Right lobe of liver (tissue), 6 donors: ENCODE measurements at regions not wholly inside any gene's neighbourhood (a gene's known extent, or its start where the extent isn't known, plus 50 kb on each side); places are given as distances from the start of the nearest gene placed in this dataset.

Experiments used
- ATAC-seq, 4 donors: fragments of 200-7000 bp; cut with Tn5 transposase; one replicate each; pipeline ENCODE4 v1.9.1; 2020; ENCODE audit warnings: mild to moderate bottlenecking in 4 of 4, moderate library complexity in 4 of 4
- DNase-seq, 3 donors: peaks; one replicate each; pipeline ENCODE4 v3.0.0-alpha.2; 2020
- H3K27ac ChIP-seq, 3 donors: fragments of 200-600 bp; one replicate each; pipeline ENCODE4 v1.8.0; 2022
- H3K27me3 ChIP-seq, 2 donors: fragments of 200-600 bp; one replicate each; pipeline ENCODE4 v1.8.0; 2022
- H3K36me3 ChIP-seq, 4 donors: fragments of 200-600 bp; sonication (generic) in 1 of 4; one replicate each; pipeline versions ENCODE4 v1.5.1 to v1.8.0; 2017 to 2022; ENCODE audit warnings: control low read depth in 1 of 4
- H3K4me1 ChIP-seq, 4 donors: fragments of 200-600 bp; sonication (generic) in 1 of 4; one replicate each; pipeline versions ENCODE4 v1.5.1 to v1.8.0; 2017 to 2022; ENCODE audit warnings: control low read depth in 1 of 4
- H3K4me3 ChIP-seq, 3 donors: fragments of 200-600 bp; one replicate each; pipeline ENCODE4 v1.8.0; 2022
- H3K9me3 ChIP-seq, 4 donors: fragments of 200-600 bp; sonication (generic) in 1 of 4; one replicate each; pipeline versions ENCODE4 v1.5.1 to v1.8.0; 2017 to 2022; ENCODE audit warnings: control low read depth in 1 of 4
- POLR2A ChIP-seq: fragments of 450-650 bp; IDR thresholded peaks from one replicate; pipeline ENCODE4 v1.6.1; 2017; ENCODE audit warnings: antibody characterized with exemption, mild to moderate bottlenecking
- WGBS: methylation state at CpG from one replicate; pipeline ENCODE4 v1.1.6; 2018; ENCODE audit warnings: low coverage, low lambda C conversion rate; ENCODE audit not compliant: insufficient coverage; ENCODE audit errors: missing lambda C conversion rate; 5-methylcytosine and 5-hydroxymethylcytosine counted together
- intact Hi-C, 2 donors: fragments of 100-400 bp; cut with DNase I; formaldehyde crosslinking; loops; one replicate each; pipeline versions ENCODE4 v1.11.2 to v1.14.1; 2022
- TF ChIP-seq, protein P1 (sequence below), 4 donors: fragments of 200-600 bp in 3 of 4; fragments of 450-650 bp in 1 of 4; IDR thresholded peaks; one replicate each; pipeline versions ENCODE4 v1.5.1 to v1.8.0; 2016 to 2022; ENCODE audit warnings: antibody characterized with exemption in 4 of 4, mild to moderate bottlenecking in 2 of 4
- donor health status: DM: no; HTN: yes; CAD: no.
- donor health status: DM: no; HTN: no; CAD: no.
- donor health status: DM: no; HTN: no; CAD: no.
- donor health status: DM: no; HTN: yes; CAD: no.
- donor health status: DM: no; HTN: yes; CAD: no.

DNA sequence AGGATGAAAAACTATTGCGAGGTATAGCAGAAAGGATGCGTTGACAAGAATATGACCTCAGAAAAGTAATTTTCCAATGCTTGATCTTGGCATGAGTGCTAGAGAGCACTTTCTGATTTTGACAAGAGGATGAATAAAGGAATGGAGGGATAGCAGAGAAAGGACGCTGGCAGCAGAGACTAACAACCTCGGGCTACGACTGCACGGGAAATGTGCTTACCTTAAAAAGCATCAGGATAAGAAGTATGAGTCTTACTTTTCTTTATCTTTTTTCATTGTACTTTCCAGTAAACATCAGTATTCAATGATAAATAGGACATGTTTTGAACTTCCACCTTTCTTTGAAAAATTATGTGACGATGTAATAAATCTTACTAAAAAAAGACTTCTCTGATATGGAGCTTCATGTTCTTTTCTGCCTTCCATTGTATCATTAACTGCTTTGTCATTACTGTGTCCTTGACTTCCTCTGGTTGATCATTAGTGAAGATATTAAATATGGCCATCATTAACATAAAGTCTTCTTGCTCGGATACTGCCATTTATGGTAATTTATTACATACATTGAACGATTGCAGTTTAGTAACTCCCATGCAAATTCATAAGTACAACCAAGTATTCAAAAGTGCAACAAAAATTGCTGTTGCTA lies 265.6 kb downstream of the DSEL start:
- intact Hi-C loops = no loop called here
- Histone ChIP-seq H3K4me3 (no peak overlapping the region), H3K36me3 (no peaks in the 10 kb centered on the region), H3K27me3 (no peaks in the 10 kb centered on the region), H3K4me1 (no peaks in the 10 kb centered on the region), H3K27ac (no peak overlapping the region), H3K9me3 (no peaks in the 10 kb centered on the region)
- TF ChIP-seq, protein P1, sequence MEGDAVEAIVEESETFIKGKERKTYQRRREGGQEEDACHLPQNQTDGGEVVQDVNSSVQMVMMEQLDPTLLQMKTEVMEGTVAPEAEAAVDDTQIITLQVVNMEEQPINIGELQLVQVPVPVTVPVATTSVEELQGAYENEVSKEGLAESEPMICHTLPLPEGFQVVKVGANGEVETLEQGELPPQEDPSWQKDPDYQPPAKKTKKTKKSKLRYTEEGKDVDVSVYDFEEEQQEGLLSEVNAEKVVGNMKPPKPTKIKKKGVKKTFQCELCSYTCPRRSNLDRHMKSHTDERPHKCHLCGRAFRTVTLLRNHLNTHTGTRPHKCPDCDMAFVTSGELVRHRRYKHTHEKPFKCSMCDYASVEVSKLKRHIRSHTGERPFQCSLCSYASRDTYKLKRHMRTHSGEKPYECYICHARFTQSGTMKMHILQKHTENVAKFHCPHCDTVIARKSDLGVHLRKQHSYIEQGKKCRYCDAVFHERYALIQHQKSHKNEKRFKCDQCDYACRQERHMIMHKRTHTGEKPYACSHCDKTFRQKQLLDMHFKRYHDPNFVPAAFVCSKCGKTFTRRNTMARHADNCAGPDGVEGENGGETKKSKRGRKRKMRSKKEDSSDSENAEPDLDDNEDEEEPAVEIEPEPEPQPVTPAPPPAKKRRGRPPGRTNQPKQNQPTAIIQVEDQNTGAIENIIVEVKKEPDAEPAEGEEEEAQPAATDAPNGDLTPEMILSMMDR (IDR thresholded peaks at IDR 0.05) = no peak
- TF ChIP-seq POLR2A = no peak
- DNase-seq (no peak), ATAC-seq (no peak)
- WGBS = 77% methylated on average over 9 of the region's 9 CpGs

DNA sequence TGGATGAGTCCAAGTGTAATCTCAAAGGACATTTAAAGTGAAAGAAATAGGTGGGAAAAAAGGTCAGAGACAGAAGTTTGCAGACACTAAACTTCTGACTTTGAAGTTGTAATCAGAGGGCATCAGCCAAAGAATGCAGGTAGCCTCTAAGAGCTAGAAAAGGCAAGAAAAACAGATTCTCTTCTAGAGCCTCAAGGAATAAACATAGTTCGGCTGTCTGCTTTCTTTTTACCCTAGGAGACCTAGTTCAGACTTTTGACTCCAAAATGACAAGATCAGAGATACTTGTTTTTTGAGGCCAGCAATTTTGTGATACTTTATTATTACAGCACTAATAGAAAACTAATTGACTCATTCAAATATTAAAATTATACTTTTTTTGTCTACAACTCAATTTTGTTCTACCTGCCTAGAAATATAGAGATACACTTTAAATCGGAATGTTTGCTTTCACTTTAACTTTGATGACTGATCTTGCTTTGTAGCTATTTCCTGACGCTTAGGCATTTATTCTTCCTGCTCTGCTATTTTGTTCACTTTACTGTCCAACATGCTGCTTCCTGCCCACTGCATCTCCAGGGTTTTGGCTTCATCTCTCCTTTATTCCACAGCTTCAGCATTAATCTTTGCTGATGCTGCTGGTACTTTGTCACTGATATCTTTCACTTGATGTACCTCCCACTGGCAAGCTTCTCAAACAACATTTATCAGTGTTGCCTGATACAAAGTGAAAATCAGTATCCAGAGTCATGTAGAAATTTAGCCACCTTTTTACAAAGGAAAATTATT lies 272.5 kb downstream of the DSEL start:
- Histone ChIP-seq H3K36me3 (no peaks in the 10 kb centered on the region), H3K27ac (no peak overlapping the region), H3K27me3 (no peaks in the 10 kb centered on the region), H3K9me3 (no peaks in the 10 kb centered on the region), H3K4me1 (no peaks in the 10 kb centered on the region), H3K4me3 (no peak overlapping the region)
- peak in 2 of 4 donors; percentile 21 to 28 for ATAC-seq
- 13% methylated on average over 3 of the region's 3 CpGs for WGBS
- intact Hi-C loops = no loop called here
- no peak for DNase-seq
- TF ChIP-seq, protein P1 (IDR thresholded peaks at IDR 0.05) = no peak
- no peak for TF ChIP-seq POLR2A

DNA sequence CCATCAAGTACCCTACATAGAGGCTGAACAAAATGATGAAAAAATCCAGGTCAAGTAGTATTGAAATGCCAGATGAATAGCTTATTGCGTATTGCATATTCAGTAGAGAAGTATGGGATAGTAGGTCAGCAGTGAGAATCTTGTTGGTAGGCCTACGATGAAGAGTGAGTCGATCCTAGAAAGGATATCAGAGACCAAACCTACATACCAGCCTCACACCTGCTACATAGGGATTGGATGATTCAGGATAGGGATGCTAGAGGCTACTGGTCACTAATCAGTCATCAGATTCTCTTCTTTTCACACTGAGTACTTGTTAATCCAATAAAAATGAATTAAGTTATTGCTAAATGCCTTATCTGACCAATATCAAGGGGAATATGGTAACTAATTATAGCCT lies 274.5 kb downstream of the DSEL start:
- no peak for TF ChIP-seq POLR2A
- TF ChIP-seq, protein P1 (IDR thresholded peaks at IDR 0.05) = no peak
- Histone ChIP-seq H3K27me3 (no peaks in the 10 kb centered on the region), H3K36me3 (no peaks in the 10 kb centered on the region), H3K27ac (no peak overlapping the region), H3K4me3 (no peak overlapping the region), H3K4me1 (no peaks in the 10 kb centered on the region), H3K9me3 (no peaks in the 10 kb centered on the region)
- WGBS = 79% methylated on average over 3 of the region's 3 CpGs
- intact Hi-C loops = no loop called here
- DNase-seq (no peak), ATAC-seq (no peak)

DNA sequence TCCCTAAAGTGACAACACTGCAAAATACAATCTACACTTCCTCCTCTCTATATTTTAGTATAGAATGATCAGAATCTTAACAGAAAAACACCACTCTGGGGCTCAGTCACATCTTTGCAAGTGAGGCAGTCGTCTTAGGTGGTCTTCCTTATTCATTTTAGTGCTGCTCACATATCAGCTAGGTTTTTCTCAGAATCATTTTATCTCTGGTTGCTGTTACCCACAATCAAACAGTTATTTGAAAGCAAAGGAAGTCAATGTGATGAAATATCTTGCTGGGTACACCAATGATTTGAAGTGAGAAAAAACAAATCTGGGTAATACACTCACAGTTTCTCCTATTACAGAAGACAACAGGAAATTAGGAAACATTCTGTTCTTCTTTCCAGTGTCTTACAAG lies 275.2 kb downstream of the DSEL start:
- no peak for TF ChIP-seq POLR2A
- TF ChIP-seq, protein P1 (IDR thresholded peaks at IDR 0.05) = no peak
- WGBS = 26% methylated on average over 1 of the region's 1 CpG
- no peaks in the 10 kb centered on the region for H3K27me3 ChIP-seq
- H3K36me3 ChIP-seq = no peaks in the 10 kb centered on the region
- no peaks in the 10 kb centered on the region for H3K4me1 ChIP-seq
- intact Hi-C loops = no loop called here
- DNase-seq = no peak
- no peak overlapping the region for H3K4me3 ChIP-seq
- H3K27ac ChIP-seq = no peak overlapping the region
- no peak for ATAC-seq
- H3K9me3 ChIP-seq = no peaks in the 10 kb centered on the region
